VCaP (cell line): ENCODE measurements at regions not wholly inside any gene's neighbourhood (a gene's known extent, or its start where the extent isn't known, plus 50 kb on each side); places are given as distances from the start of the nearest gene placed in this dataset.
"Not testable (repeated sequence)": the region's sequence is repeated elsewhere in the genome, so short reads cannot be mapped to it uniquely, and the experiment has no call there.

Experiments
- H3K27ac ChIP-seq: fragments of 450-650 bp; 2 replicates; pipeline ENCODE4 v1.5.1; 2017
- TF ChIP-seq, protein P1 (sequence below): fragments of 450-650 bp; conservative IDR thresholded peaks from 2 replicates; pipeline ENCODE4 v1.5.1; 2017; ENCODE audit warnings: mild to moderate bottlenecking, moderate library complexity

DNA sequence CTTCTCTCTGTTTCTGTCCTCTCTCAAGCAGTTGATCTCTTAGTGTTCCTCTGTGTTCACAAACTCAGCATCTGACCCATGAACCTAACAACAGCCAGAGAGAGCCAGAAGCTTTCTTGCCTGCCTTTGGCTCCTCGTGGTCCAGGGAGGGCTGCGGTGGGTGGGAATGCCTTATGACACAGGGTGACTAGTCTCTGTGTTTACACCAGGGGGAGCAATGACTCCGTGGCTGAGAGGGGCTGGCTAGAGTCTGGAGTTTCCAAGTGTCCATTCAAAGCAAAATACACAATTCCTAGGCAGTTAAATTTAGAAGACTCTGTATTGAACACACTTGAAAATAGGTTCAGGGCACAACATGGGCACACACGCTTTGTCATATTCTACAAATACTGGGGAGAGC lies 370.0 kb upstream of the FRG2C start:
- TF ChIP-seq, protein P1, sequence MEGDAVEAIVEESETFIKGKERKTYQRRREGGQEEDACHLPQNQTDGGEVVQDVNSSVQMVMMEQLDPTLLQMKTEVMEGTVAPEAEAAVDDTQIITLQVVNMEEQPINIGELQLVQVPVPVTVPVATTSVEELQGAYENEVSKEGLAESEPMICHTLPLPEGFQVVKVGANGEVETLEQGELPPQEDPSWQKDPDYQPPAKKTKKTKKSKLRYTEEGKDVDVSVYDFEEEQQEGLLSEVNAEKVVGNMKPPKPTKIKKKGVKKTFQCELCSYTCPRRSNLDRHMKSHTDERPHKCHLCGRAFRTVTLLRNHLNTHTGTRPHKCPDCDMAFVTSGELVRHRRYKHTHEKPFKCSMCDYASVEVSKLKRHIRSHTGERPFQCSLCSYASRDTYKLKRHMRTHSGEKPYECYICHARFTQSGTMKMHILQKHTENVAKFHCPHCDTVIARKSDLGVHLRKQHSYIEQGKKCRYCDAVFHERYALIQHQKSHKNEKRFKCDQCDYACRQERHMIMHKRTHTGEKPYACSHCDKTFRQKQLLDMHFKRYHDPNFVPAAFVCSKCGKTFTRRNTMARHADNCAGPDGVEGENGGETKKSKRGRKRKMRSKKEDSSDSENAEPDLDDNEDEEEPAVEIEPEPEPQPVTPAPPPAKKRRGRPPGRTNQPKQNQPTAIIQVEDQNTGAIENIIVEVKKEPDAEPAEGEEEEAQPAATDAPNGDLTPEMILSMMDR = peak; percentile 83
- H3K27ac ChIP-seq = no peak overlapping the region

DNA sequence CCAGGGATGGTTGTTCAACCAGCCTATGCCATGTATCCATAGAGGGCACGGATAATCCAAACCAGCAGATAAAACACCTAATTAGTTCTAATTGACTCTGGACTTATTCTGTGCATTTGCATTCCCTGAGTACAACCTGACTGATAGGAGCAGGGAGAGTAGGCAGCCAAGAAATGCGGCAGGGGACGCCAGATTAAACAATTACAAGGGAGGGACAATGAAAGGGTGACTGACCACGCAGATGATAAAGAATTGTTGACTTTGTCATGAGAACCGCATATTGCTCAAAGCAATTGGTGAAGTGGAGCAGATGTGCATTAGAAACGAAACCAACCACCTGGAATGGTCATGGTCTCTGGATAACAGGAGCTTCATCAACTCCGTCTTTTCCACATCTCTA lies 369.1 kb upstream of the FRG2C start:
- H3K27ac ChIP-seq = no peak overlapping the region
- TF ChIP-seq, protein P1 = peak; percentile 21

DNA sequence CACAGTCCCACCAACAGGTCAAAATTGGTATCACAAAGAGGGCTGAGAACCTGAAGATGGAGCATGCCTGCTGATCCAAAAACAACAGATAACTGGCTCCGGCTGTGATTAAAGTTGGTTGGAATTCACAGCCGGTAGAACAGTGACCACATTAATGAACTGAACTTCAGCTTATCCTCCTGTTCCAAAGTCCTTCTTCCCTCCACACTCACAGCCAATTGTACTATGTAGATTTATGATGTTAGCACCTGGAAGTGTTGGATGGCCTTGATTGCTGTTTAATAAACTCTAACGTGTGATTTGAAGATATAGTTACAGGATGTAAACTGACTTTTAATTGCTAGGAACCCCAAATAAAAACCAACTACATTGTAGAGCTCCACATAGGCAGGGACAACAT lies 367.3 kb upstream of the FRG2C start:
- TF ChIP-seq, protein P1 = no peak
- no peak overlapping the region for H3K27ac ChIP-seq

DNA sequence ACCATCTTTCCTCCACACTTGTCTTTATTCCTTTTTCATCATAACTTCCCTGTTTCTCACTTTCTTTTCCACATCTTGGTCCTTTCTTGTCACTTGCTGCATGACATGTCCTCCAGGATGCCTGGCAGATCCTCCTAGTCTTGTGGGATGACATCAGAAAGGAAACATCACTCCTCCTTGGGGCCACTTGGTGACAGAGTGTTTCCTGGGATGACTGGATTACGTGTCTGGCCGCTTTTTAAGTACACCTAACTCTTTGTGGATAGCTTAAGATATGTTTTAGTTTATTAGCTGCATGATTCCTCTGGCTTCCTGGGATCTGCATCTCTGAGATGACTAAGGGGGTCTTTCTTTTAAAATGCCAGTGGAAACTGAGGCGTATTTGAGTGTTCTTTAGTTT lies 363.5 kb upstream of the FRG2C start:
- H3K27ac ChIP-seq = no peak overlapping the region
- TF ChIP-seq, protein P1 = no peak

DNA sequence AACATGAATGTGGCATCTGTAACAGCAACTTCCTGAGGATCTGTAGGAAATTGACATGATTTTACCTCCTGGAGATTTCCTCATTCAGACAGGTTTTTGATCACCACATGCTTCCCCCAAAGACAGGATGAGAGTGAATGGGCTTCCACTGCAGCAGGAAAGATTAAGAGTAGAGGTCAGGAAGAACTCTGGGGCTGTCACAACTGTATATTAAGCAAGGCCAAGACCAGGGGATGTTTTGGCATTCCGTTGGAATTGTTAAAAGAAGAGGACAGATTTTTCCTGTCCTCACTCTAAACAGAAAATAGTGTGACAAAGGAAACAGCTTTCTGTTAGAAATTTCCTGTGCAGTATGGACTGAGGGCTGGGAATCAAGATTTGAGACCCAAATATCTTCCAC lies 363.1 kb upstream of the FRG2C start:
- H3K27ac ChIP-seq = not testable (repeated sequence)

DNA sequence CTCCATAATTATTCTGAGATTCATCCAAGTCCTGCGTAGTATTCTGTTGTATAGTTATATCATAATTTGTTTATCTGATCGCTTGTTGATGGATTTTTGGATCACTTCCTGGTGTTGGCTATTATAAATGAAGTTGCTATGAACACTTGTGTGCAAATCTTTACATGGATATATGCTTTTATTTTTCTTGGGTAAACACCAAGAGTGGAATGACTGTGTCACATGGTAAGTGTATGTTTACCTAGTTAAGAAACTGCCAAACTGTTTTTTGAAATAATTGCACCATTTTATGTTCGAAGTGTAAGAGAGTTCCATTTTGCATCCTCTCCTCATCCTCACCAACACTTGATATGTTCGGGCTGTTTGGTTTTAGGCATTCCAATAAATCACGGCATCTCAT lies 360.4 kb upstream of the FRG2C start:
- TF ChIP-seq, protein P1 = no peak

DNA sequence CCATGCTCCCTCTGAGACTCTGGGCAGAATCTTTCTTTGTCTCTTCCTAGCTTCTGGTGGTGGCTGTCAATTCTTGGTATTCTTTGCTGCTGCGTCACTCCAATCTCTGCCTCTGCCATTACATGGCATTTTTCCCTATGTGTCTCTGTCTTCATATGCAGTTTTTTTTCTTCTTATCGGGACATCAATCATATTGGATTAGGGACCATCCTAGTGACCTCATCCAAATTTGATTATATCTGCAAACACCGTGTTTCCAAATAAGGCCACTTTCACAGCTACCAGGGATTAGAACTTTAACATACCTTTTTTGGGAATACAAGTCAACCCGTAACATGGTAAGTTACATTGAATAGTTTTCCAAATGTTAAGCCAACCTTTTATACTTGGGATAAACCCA lies 358.2 kb upstream of the FRG2C start:
- no peak overlapping the region for H3K27ac ChIP-seq
- TF ChIP-seq, protein P1 = no peak

More for the DNA sequence above, 360.4 kb upstream of the FRG2C start:
- H3K27ac ChIP-seq = no peak overlapping the region

DNA sequence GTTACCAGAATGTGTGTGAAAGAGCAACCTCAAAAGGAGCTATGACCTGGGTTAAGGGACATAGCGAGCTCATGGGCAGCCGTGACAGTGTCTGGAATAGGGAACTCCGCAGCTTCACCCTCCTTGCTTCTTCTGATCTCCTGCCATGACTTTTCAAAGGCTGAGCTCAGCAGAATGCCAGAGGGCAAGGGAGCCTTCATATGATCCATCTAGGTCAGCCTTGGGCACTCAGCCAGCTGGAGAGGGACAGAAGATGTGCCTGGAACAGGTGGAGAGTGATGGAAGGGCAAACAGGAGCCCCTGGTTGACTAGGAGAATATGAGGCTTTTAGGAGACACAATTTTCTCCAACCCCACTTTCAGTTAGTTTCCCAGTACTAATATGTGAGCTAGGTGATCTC lies 352.8 kb upstream of the FRG2C start:
- H3K27ac ChIP-seq = not testable (repeated sequence)

DNA sequence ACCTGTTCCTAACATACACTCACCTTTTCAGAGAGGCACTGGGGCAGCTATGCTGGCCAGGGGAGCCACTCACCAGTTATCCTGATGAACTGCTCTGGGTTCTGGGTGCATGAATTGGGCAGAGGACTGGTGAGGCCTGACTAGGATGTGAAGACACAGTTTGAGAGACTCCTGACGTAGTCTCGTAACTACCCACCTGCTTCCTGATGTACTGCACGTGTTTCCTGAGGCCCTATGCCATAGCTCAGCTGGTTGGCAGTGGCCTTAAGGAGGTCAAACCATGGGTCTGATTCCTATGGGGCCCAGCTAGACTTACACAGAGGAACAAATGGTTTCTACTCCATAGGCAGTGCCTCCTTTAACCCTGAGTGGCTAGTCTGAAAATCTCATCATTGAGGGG lies 351.7 kb upstream of the FRG2C start:
- H3K27ac ChIP-seq = not testable (repeated sequence)

DNA sequence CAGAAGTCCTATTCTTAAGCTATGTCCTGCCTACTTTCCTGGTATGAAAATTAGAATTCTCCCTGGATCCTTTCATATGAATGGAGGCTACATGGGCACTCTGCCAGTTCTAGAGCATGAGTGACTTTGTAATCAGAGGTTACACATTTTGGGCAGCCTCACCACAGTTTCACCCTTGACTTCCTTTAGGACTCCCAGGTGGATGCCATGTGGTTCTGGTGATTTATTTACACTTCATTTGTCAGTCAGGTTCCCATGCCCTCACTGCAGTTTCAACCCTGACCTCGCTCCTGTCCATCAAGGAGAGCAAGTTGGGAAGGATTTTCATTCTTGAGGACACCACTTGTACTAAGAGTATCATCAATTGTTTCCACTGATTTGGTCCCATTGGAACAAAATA lies 344.4 kb upstream of the FRG2C start:
- not testable (repeated sequence) for H3K27ac ChIP-seq
